ENCODE measurements at regions not wholly inside any gene's neighbourhood (a gene's known extent, or its start where the extent isn't known, plus 50 kb on each side); places are given as distances from the start of the nearest gene placed in this dataset.

- Histone ChIP-seq H2BK20ac (ENCODE audit: low read length) (no peak overlapping the region; the same call in 1 of the 2 replicates), H3K27ac (ENCODE audit: low read depth, low read length) (no peak overlapping the region), H3K18ac (ENCODE audit: extremely low read depth, low read length) (no peak overlapping the region), H3K9ac (replicated peaks in 1 of 4; ENCODE audit: extremely low read depth in 1 of 4, low read depth in 3 of 4, low read length in 3 of 4) (no peak overlapping the region), H2BK120ac (replicated peaks; ENCODE audit: low read depth, low read length) (no peak overlapping the region), H3K23ac (ENCODE audit: insufficient read length) (no peak overlapping the region), H3K36me3 (ENCODE audit: control insufficient read depth in 2 of 4, insufficient read depth in 4 of 4, low read length in 3 of 4) (no peaks in the 10 kb centered on the region), H4K8ac (ENCODE audit: extremely low read depth, insufficient read depth, low read length) (no peak overlapping the region), H3K14ac (ENCODE audit: insufficient read length) (no peak overlapping the region), H4K20me1 (replicated peaks in 1 of 2; ENCODE audit: control insufficient read depth in 1 of 2, insufficient read depth in 2 of 2, low read length in 2 of 2) (no peaks in the 10 kb centered on the region), H2BK15ac (ENCODE audit: low read length) (no peak overlapping the region), H3K79me1 (ENCODE audit: low read depth, low read length) (no peaks in the 10 kb centered on the region; the same call in 1 of the 2 replicates), H3K4me2 (ENCODE audit: insufficient read depth in 1 of 2, low read depth in 2 of 2, low read length in 2 of 2) (peak overlapping the region in 1 of 2 experiments; percentile 68; a peak in 1 of 4 replicates), H3K4ac (replicated peaks; ENCODE audit: insufficient read length, low read depth, low read length) (no peak overlapping the region), H2AFZ (ENCODE audit: low read length) (no peak overlapping the region), H4K5ac (ENCODE audit: insufficient read length, low read depth, low read length) (no peak overlapping the region), H2BK5ac (ENCODE audit: low read depth, low read length) (no peak overlapping the region), H4K91ac (replicated peaks; ENCODE audit: insufficient read length, low read length) (no peak overlapping the region), H3K56ac (replicated peaks; ENCODE audit: insufficient read length, low read depth, low read length) (no peak overlapping the region), H3K4me1 (replicated peaks in 1 of 4; ENCODE audit: control insufficient read depth in 3 of 4, insufficient read depth in 4 of 4, low read length in 3 of 4) (peaks cover 0 to 18% (median 11%) of the 10 kb centered on the region in 4 experiments; a peak in 6 of 7 replicates), H3K79me2 (ENCODE audit: control insufficient read depth in 1 of 2, insufficient read depth in 2 of 2, low read length in 2 of 2) (no peaks in the 10 kb centered on the region), H3K27me3 (replicated peaks in 1 of 4; ENCODE audit: control insufficient read depth in 3 of 4, extremely low read depth in 1 of 4, insufficient read depth in 3 of 4, low read length in 3 of 4) (peaks cover 0 to 20% (median 13%) of the 10 kb centered on the region in 4 experiments; a peak in 5 of 7 replicates), H2BK12ac (ENCODE audit: low read depth, low read length) (no peak overlapping the region), H3K9me3 (ENCODE audit: insufficient read depth in 2 of 2, low read depth in 1 of 2, low read length in 1 of 2) (no peaks in the 10 kb centered on the region), H3K23me2 (ENCODE audit: low read depth, low read length) (no peaks in the 10 kb centered on the region; the same call in 1 of the 2 replicates), H2AK5ac (ENCODE audit: low read depth, low read length) (no peak overlapping the region), H3K4me3 (ENCODE audit: extremely low read depth in 1 of 4, insufficient read depth in 2 of 4, low read depth in 3 of 4, low read length in 4 of 4) (no peak overlapping the region)
- 83% methylated on average over 11 of the region's 11 CpGs; no CpG with 5 or more reads in 1 of the 2 experiments for WGBS, 2 experiments (ENCODE audit: extremely low coverage in 1 of 2, insufficient coverage in 1 of 2, insufficient read length in 1 of 2, insufficient replicate concordance in 2 of 2, low coverage in 1 of 2, low lambda C conversion rate in 2 of 2, missing lambda C conversion rate in 1 of 2)
- TF ChIP-seq BACH1 (IDR thresholded peaks at IDR 0.05; ENCODE audit: low read length) (no peak), RNF2 (IDR thresholded peaks at IDR 0.05; ENCODE audit: borderline replicate concordance, low read depth, low read length, missing control alignments, poor library complexity, severe bottlenecking) (no peak), SIX5 (IDR thresholded peaks at IDR 0.05; ENCODE audit: low read depth, low read length) (no peak), EP300 (IDR thresholded peaks at IDR 0.05; ENCODE audit: borderline replicate concordance in 1 of 2, low read depth in 2 of 2, low read length in 2 of 2) (no peak), POLR2AphosphoS5 (IDR thresholded peaks at IDR 0.05; ENCODE audit: low read depth, low read length) (no peak), EZH2 (IDR thresholded peaks at IDR 0.05; ENCODE audit: low read depth, low read length, severe bottlenecking) (no peak), KDM1A (IDR thresholded peaks at IDR 0.05; ENCODE audit: borderline replicate concordance, low read length) (peak; percentile 75; the same call in 1 of the 2 replicates), PHF8 (conservative IDR thresholded peaks at IDR 0.05; ENCODE audit: low read depth, low read length) (no peak)
- DNase-seq (ENCODE audit: low read depth in 1 of 2, low spot score in 2 of 2) (no peak), FAIRE-seq (no peak)
- ChIA-PET POLR2A (ENCODE audit: partially characterized antibody) (interaction anchor here (1.4 kb wide), 1 partner anchor 21 kb away, joined by 3 read pairs; no protein-coding TSS in a partner anchor), CTCF (ENCODE audit: partially characterized antibody) (interaction anchor here (1.1 to 2.2 kb wide), 3 partner anchors 16 to 212 kb away, joined by 4 to 6 read pairs (median 4); no protein-coding TSS in a partner anchor)
These were observed 98.4 kb upstream of the MBOAT2 start for GRCh38 chr2:9101763-9102425.

Measured in H1 (cell line).